Activated CD4-positive, alpha-beta T cell treated with anti-CD3 and anti-CD28 coated beads, Interleukin-2, amount 50 U/mL, for 48 hours (primary cell): ENCODE measurements at regions not wholly inside any gene's neighbourhood (a gene's known extent, or its start where the extent isn't known, plus 50 kb on each side); places are given as distances from the start of the nearest gene placed in this dataset.

Experiments
- DNase-seq, 2 experiments: peaks; one replicate each; pipeline ENCODE4 v3.0.0-alpha.2; 2020

DNA sequence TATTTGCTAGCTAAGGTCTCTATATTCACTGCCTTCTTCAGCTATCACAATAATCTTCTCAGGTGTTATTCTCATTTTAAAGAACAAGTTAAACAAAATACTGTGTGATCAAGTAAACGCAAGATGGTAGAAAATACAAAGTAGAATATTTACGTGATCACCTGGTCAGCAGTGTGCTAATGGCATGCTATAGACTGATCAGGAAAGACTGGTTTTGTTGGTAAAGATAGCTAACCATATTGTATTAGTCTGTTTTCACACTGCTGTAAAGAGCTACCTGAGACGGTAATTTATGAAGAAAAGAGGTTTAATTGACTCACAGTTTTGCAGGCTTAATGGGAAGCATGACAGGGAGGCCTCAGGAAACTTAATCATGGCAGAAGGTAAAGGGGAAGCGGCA lies 50.4 kb downstream of the ZBTB38 start:
- no peak for DNase-seq

GRCh38 chr3:141419946-141420345 lies 51.6 kb downstream of the ZBTB38 start:
- DNase-seq, result no peak

DNA sequence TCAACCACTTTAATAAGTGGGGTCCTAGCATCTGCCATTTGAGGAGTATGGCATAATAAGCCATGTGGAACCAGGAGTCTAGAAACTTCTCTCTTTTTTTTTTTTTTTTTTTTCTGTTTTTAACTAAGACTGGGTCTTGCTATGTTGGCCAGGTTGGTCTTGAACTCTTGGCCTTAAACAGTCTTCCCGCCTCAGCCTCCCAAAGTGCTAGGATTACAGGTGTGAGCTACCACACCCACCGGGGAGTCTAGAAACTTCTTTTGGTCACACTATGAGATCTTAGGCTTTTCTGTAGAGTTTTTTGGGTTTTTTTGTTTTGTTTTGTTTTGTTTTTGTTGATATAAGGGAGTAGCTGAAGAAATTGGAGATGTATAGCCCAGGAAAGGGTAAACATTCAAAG lies 52.9 kb downstream of the ZBTB38 start:
- DNase-seq, result no peak

DNA sequence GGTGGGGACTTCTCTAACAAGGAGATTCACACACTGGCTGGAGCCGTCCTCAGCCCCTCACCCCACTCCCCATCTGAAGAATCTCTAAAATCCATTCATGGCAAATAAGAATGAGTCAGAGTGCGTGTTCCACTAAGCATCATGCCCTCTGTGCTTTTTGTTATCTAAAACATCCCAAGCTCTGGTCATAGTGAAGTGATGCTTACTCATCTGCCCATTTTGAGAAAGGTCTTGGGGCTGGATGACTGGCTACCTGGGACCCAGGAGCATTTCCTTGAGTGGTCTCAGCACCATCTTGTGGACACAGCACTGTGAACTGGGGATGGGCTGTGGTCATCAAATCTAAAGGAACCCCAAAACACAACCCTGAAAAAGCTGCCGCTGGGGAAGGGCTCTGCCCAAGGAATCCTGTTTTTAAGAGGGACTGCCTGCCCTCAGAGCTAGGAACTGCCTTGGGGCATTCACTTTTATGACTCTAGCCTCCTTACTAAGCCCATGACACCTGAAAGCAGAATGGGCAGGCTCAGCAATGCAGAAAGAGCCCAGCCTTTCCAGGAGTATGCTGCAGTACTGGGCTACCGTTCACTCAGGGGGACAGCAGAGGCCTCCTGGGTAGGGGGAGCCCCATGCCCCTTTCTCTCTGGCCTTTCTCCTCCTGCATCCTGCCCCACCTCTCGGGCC lies 53.5 kb downstream of the ZBTB38 start:
- no peak for DNase-seq

GRCh38 chr3:141422961-141423582 lies 54.8 kb downstream of the ZBTB38 start:
- DNase-seq, result no peak

GRCh38 chr3:141425523-141426233 lies 57.4 kb downstream of the ZBTB38 start:
- DNase-seq, result peak in 1 of 2 experiments; percentile 20

GRCh38 chr3:141426404-141427034 lies 58.2 kb downstream of the ZBTB38 start:
- no peak for DNase-seq

DNA sequence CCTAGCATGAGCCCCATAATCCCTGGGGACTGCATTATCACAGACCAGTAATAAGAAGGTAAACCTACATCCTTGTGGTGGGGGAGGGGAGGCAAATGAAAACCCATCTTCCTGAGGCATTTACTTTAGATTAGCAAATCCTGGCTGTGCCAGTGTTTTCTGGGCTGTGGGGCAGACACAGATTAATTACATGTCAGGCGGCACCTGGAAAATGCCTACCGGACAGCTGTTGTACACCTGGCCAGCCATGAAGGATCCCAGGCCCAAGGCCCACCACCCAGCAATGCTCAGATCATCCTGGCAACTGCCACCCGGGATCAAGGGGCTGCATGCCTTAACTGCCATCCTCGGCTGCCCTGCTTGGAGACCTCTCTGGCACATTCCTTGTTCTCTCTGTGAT lies 59.1 kb upstream of the RASA2 start:
- no peak for DNase-seq

GRCh38 chr3:141429371-141430035 lies 57.3 kb upstream of the RASA2 start:
- DNase-seq, result no peak

- DNase-seq, result no peak
Observed at GRCh38 chr3:141430316-141430715, 56.5 kb upstream of the RASA2 start.

DNA sequence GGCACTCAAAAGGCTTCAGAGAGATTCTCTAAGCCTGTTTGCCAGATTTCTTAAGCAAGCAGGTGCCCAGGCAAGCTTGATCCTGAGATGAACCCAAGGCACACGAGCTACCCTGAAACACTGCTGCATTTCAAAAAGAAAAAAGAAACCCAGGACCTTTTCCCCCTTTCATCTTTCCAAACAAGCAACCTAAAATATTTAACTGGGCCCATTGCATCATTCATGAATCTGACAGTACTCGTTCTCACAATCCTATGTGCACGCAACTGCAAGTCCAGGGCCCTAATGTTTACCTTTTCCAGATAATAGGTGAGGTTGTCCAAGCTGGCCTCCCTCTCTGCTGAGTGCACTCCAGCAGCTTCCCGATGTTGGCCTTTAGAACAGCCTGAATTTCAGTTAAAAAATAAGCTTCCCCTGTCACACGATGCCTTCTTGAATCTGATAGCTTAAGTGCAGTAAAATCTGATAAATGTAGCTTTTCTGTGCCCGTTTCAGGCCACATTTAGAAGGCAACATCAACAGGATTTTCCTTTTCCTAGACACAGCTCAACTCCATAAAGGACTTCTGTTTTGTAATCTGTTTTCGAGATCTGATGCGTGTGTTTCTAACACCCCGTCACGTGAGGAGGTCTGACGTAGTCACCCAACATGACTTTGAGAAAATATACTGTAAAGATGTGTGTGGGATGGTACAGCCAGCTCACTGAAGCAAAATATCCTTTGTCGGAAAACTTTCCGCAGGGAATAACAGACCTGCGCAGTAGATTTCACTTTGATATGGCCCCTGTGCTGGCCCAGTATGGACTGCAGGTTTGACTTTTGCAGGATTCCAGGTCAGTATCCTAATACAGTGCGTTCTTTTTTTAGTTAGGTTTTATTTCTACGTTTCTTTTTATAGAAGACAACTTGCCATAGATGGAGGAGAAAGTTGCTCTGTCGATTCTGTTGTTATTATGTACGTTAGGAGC lies 55.1 kb upstream of the RASA2 start:
- DNase-seq, result no peak

DNA sequence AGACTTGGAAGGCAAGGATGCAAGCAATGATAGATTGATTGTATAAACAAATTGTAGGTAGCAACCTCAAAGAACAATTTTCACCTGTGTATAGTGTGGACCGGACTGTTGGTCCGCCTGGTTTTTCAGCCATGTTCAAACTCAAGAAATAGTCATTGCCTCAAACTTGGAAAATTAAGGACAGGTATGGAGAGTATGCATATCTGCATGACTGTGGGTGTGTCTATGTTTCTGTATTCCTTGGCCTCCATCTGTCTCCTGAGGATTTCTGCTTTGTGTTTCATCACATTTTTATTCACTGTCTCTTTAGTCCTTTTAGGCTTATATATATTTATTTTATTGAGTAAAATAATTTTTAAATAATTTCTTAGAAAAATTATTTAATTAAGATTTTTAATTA lies 53.9 kb upstream of the RASA2 start:
- no peak for DNase-seq

- DNase-seq, result no peak
Observed at GRCh38 chr3:141434255-141434654, 52.6 kb upstream of the RASA2 start.

DNA sequence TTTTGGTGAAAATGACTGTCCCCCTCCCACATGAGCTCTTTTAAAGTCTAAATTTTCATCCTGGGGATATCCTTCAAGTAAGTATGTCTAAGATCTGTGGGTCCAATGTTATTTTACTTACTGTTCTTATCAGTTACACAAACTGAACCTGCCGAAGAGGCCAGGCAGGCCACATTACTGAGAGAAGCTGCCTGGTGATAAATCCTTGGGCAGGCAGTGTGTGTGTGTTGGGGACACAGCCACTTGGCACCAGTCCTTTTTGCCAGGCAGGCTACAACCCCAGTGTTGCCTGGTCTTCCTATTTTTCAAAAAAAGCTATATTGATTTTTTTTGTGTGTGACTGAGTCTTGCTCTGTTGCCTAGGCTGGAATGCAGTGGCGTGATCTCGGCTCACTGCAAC lies 50.6 kb upstream of the RASA2 start:
- DNase-seq, result no peak
